Lung (tissue), 11 donors: ENCODE measurements at regions not wholly inside any gene's neighbourhood (a gene's known extent, or its start where the extent isn't known, plus 50 kb on each side); places are given as distances from the start of the nearest gene placed in this dataset.

Source experiments
- ATAC-seq: fragments of 200-7000 bp; cut with Tn5 transposase; one replicate; pipeline ENCODE4 v1.9.1; 2020; ENCODE audit warnings: moderate number of reproducible peaks; ENCODE audit not compliant: insufficient read depth, low FRiP score
- DNase-seq, 3 donors: peaks; one replicate each; pipeline ENCODE4 v3.0.0-alpha.2; 2013 to 2017
- H3K27ac ChIP-seq, 2 donors: one replicate each; pipeline ENCODE4 v1.5.1; 2013; ENCODE audit warnings: mild to moderate bottlenecking in 2 of 2, moderate library complexity in 2 of 2, control low read depth in 1 of 2, inconsistent platforms in 1 of 2, low read depth in 1 of 2, low read length in 1 of 2
- H3K27me3 ChIP-seq, 3 donors: one replicate each; pipeline ENCODE4 v1.5.1; 2013; ENCODE audit warnings: low read length in 2 of 3; ENCODE audit not compliant: control insufficient read depth in 3 of 3, insufficient read depth in 3 of 3
- H3K36me3 ChIP-seq, 4 donors: one replicate each; pipeline ENCODE4 v1.5.1; 2013; ENCODE audit warnings: low read length in 4 of 4, mild to moderate bottlenecking in 1 of 4, moderate library complexity in 1 of 4; ENCODE audit not compliant: control insufficient read depth in 4 of 4, insufficient read depth in 4 of 4
- H3K4me1 ChIP-seq, 5 donors: one replicate each; pipeline ENCODE4 v1.5.1; 2013; ENCODE audit warnings: low read length in 5 of 5, mild to moderate bottlenecking in 2 of 5, moderate library complexity in 1 of 5; ENCODE audit not compliant: control insufficient read depth in 5 of 5, insufficient read depth in 5 of 5
- H3K4me3 ChIP-seq: one replicate; pipeline ENCODE4 v1.5.1; 2013; ENCODE audit warnings: mild to moderate bottlenecking, control low read depth, moderate library complexity
- H3K9ac ChIP-seq, 2 donors: one replicate each; pipeline ENCODE4 v1.5.1; 2013; ENCODE audit warnings: low read length in 2 of 2, control low read depth in 1 of 2; ENCODE audit not compliant: insufficient read depth in 1 of 2
- H3K9me3 ChIP-seq, 4 donors: one replicate each; pipeline ENCODE4 v1.5.1; 2013; ENCODE audit warnings: low read length in 3 of 4, mild to moderate bottlenecking in 1 of 4, moderate library complexity in 1 of 4; ENCODE audit not compliant: control insufficient read depth in 4 of 4, insufficient read depth in 3 of 4
- CTCF ChIP-seq: IDR thresholded peaks from 2 replicates; pipeline ENCODE4 v1.5.1; 2012; ENCODE audit warnings: mild to moderate bottlenecking; ENCODE audit errors: control extremely low read depth, extremely low read depth
- WGBS, 2 donors: extraction: QIAGEN DNeasy Blood & Tissue Kit; methylation state at CpG; one replicate each; pipeline ENCODE4 v1.1.7; 2013; 5-methylcytosine and 5-hydroxymethylcytosine counted together
- donor health status: control.
- donor health status: control.
- donor health status: Bipolar disorder and iron deficiency.
- donor health status: healthy.
- donor health status: DM: yes; HTN: yes; CAD: no.

- Histone ChIP-seq H3K9me3 (peaks cover 0 to 4% (median 0%) of the 10 kb centered on the region in 4 donors), H3K27me3 (no peaks in the 10 kb centered on the region), H3K9ac (no peak overlapping the region), H3K27ac (no peak overlapping the region), H3K4me3 (no peak overlapping the region), H3K36me3 (no peaks in the 10 kb centered on the region), H3K4me1 (peaks cover 0 to 3% (median 0%) of the 10 kb centered on the region in 5 donors)
- no peak for ATAC-seq
- WGBS, 2 donors, result 88 to 89% methylated on average over 22 of the region's 22 CpGs
- TF ChIP-seq CTCF, result no peak
- no peak for DNase-seq
Observed at GRCh38 chr11:45518141-45518832, 147.1 kb downstream of the CHST1 start.

GRCh38 chr11:45517171-45517770 is 148.2 kb downstream of the CHST1 start:
- no peak overlapping the region for H3K27ac ChIP-seq
- H3K4me1 ChIP-seq, result peaks cover 0 to 2% (median 0%) of the 10 kb centered on the region in 5 donors
- 94 to 95% methylated on average over 11 of the region's 11 CpGs for WGBS, 2 donors
- H3K36me3 ChIP-seq, result no peaks in the 10 kb centered on the region
- DNase-seq (no peak), ATAC-seq (no peak)
- H3K9me3 ChIP-seq, result peaks cover 0 to 2% (median 0%) of the 10 kb centered on the region in 4 donors
- no peak overlapping the region for H3K9ac ChIP-seq
- H3K27me3 ChIP-seq, result no peaks in the 10 kb centered on the region
- no peak overlapping the region for H3K4me3 ChIP-seq
- TF ChIP-seq CTCF, result no peak

GRCh38 chr11:45513821-45514340 is 151.5 kb downstream of the CHST1 start:
- Histone ChIP-seq H3K36me3 (no peaks in the 10 kb centered on the region), H3K9me3 (no peaks in the 10 kb centered on the region), H3K27ac (no peak overlapping the region), H3K4me1 (peaks cover 0 to 2% (median 0%) of the 10 kb centered on the region in 5 donors), H3K27me3 (no peaks in the 10 kb centered on the region), H3K9ac (no peak overlapping the region), H3K4me3 (no peak overlapping the region)
- ATAC-seq (no peak), DNase-seq (no peak)
- WGBS, 2 donors, result 72 to 80% methylated on average over 8 of the region's 8 CpGs
- no peak for TF ChIP-seq CTCF
